Activated CD8-positive, alpha-beta T cell treated with anti-CD3 and anti-CD28 coated beads, Interleukin-2, amount 10 ng/mL, durations not matched to agents 7 days and 5 days (primary cell): ENCODE measurements at regions not wholly inside any gene's neighbourhood (a gene's known extent, or its start where the extent isn't known, plus 50 kb on each side); places are given as distances from the start of the nearest gene placed in this dataset.

Source experiments
- ATAC-seq: fragments of 150-1000 bp; cut with Tn5 transposase; one replicate; pipeline ENCODE4 v1.10.0; 2021; ENCODE audit warnings: moderate library complexity
- CTCF ChIA-PET: fragments of 350-600 bp; sonication (Branson Sonifier 250); formaldehyde crosslinking; loops from one replicate; lab custom pipeline; 2021; ENCODE audit warnings: antibody characterized with exemption; lab: Charles Lee
- POLR2A ChIA-PET: fragments of 350-600 bp; sonication (Branson Sonifier 250); formaldehyde crosslinking; loops from one replicate; lab custom pipeline; 2021; ENCODE audit warnings: antibody characterized with exemption; lab: Charles Lee
- DNase-seq: peaks from one replicate; pipeline ENCODE4 v3.0.0-alpha.2; 2020
- H3K27ac Mint-ChIP-seq: one replicate; pipeline ENCODE4 v1.8.0; 2021; ENCODE audit warnings: mild to moderate bottlenecking, mixed read lengths
- H3K27me3 Mint-ChIP-seq: one replicate; pipeline ENCODE4 v1.8.0; 2021; ENCODE audit warnings: low read depth, mixed read lengths
- H3K36me3 Mint-ChIP-seq: one replicate; pipeline ENCODE4 v1.8.0; 2021; ENCODE audit warnings: low read depth, mixed read lengths
- H3K4me1 Mint-ChIP-seq: one replicate; pipeline ENCODE4 v1.8.0; 2021; ENCODE audit warnings: low read depth, mixed read lengths
- H3K4me3 Mint-ChIP-seq: one replicate; pipeline ENCODE4 v1.8.0; 2021; ENCODE audit warnings: mild to moderate bottlenecking, mixed read lengths
- H3K9me3 Mint-ChIP-seq: one replicate; pipeline ENCODE4 v1.8.0; 2022; ENCODE audit warnings: mixed read lengths; ENCODE audit not compliant: insufficient read depth

DNA sequence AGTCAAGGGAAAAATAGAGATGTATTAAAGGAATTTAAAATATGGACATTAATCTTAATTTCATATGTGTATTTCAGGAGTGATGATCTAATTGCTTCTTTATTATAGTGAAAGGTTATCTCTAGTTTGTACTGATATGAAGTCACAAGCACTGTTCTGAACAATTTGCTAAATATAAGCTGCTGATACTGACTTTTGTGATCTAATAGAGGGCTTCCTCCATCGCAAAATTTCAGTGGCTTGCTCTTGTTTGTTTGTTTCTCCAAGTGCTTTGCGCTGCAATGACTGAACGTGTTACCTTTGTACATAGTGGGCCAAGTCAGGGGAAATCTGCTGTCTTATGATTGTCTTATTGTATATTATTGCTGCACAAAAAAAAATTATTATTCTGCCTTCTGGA is 307.0 kb downstream of the KCNJ2 start:
- ATAC-seq (no peak), DNase-seq (no peak)
- ChIA-PET POLR2A (no interaction called here), CTCF (no interaction called here)
- H3K9me3 Mint-ChIP-seq = no peaks in the 10 kb centered on the region
- H3K36me3 Mint-ChIP-seq = no peaks in the 10 kb centered on the region
- H3K4me1 Mint-ChIP-seq = no peaks in the 10 kb centered on the region
- no peak overlapping the region for H3K4me3 Mint-ChIP-seq
- H3K27me3 Mint-ChIP-seq = no peaks in the 10 kb centered on the region
- H3K27ac Mint-ChIP-seq = no peak overlapping the region

- Mint-ChIP-seq H3K9me3 (peaks cover 7% of the 10 kb centered on the region), H3K4me1 (no peaks in the 10 kb centered on the region), H3K27ac (no peak overlapping the region), H3K4me3 (no peak overlapping the region), H3K27me3 (no peaks in the 10 kb centered on the region), H3K36me3 (no peaks in the 10 kb centered on the region)
- ChIA-PET CTCF (no interaction called here), POLR2A (no interaction called here)
- DNase-seq (no peak), ATAC-seq (no peak)
Measured at GRCh38 chr17:70478902-70479301, 309.6 kb downstream of the KCNJ2 start.

DNA sequence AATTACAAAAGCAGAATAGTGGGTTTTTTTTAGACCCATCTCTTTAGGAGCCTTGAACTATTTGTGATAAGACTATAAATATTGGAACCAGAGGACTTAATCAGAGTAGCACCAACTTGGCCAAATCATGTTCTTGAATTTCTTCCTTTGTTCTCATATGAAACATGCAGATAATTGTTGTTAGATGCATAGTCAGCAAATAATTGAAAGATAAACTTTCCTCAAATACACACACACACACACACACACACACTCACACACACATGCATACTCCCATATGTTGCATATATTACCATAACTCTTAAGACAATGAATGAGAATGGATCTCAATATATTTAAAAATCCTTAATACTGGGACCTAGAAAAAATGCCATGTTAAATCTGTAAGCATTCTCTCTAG is 310.4 kb downstream of the KCNJ2 start:
- CTCF ChIA-PET = no interaction called here
- Mint-ChIP-seq H3K36me3 (no peaks in the 10 kb centered on the region), H3K9me3 (peaks cover 7% of the 10 kb centered on the region), H3K4me1 (no peaks in the 10 kb centered on the region), H3K27ac (no peak overlapping the region), H3K4me3 (no peak overlapping the region), H3K27me3 (no peaks in the 10 kb centered on the region)
- DNase-seq = no peak
- no peak for ATAC-seq
- POLR2A ChIA-PET = no interaction called here

- Mint-ChIP-seq H3K36me3 (no peaks in the 10 kb centered on the region), H3K4me1 (no peaks in the 10 kb centered on the region), H3K27me3 (no peaks in the 10 kb centered on the region), H3K4me3 (no peak overlapping the region), H3K27ac (no peak overlapping the region), H3K9me3 (peaks cover 12% of the 10 kb centered on the region)
- ChIA-PET CTCF (no interaction called here), POLR2A (no interaction called here)
- ATAC-seq = no peak
- no peak for DNase-seq
Measured at GRCh38 chr17:70483624-70484023, 314.3 kb downstream of the KCNJ2 start.

DNA sequence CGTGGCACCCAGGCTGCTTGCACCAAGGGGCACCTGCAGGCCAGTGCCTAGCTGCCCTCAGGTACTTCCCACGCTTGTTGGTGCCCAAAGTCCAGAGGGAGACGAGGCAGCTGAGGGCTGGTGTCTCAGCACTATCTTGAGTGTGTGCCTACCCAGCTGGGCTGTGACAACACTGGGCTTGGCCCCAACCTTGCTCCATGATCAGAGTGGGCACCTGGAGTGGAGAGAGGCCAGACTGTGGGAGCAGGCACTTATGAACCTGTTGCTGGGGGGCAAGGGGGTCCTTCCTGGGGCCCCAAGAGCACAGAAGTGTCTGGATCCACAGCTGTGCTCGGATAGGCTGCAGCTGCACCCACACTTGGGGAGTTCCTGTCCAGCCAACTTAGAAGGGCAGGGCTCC is 314.7 kb downstream of the KCNJ2 start:
- H3K9me3 Mint-ChIP-seq = peaks cover 12% of the 10 kb centered on the region
- no peak overlapping the region for H3K4me3 Mint-ChIP-seq
- POLR2A ChIA-PET = no interaction called here

DNA sequence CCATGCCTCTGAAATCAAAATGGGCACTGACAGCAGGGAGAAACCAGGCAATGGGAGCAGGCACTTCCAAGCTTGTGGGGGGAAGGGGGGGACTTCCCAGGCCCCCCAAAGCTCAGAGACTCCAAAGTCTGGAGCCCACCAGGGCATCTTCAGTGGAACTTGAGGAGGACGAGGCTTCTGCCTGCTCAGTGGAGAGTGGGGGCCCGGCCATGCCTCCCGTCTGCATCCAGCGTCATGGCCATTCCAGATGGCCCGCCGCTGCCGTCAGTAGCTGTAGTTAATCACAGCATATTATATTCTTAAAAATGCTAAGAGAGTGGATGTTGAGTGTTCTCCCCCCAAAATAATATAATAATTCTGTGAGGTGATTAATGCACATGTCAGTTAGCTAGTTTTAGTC is 315.2 kb downstream of the KCNJ2 start:
- Mint-ChIP-seq H3K27ac (no peak overlapping the region), H3K27me3 (no peaks in the 10 kb centered on the region), H3K4me1 (no peaks in the 10 kb centered on the region), H3K4me3 (no peak overlapping the region), H3K9me3 (peaks cover 12% of the 10 kb centered on the region), H3K36me3 (no peaks in the 10 kb centered on the region)
- ChIA-PET CTCF (interaction anchor here (0.6 kb wide), 1 partner anchor 32 kb away, joined by 4 read pairs; no protein-coding TSS in a partner anchor), POLR2A (no interaction called here)
- no peak for DNase-seq
- ATAC-seq = no peak

More for the DNA sequence above, 314.7 kb downstream of the KCNJ2 start:
- CTCF ChIA-PET = no interaction called here
- DNase-seq (no peak), ATAC-seq (no peak)
- no peaks in the 10 kb centered on the region for H3K36me3 Mint-ChIP-seq
- no peaks in the 10 kb centered on the region for H3K4me1 Mint-ChIP-seq
- H3K27me3 Mint-ChIP-seq = no peaks in the 10 kb centered on the region
- no peak overlapping the region for H3K27ac Mint-ChIP-seq

DNA sequence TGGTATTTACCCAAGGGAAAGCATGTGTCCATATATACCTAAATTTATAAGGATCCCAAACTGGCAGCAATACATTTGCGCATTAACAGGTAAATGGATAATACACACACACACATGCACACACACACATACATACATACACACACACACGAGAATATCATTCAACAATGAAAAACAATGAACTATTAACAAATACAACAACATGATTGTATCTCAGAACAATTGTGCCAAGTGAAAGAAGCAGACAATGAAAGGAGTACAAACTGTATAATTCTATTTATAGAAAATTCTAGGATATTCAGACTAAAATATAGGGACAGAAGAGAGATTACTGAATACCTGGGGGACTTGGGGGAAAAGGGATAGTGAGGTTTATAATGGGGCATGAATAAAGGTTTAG is 323.0 kb downstream of the KCNJ2 start:
- POLR2A ChIA-PET = no interaction called here
- Mint-ChIP-seq H3K27me3 (no peaks in the 10 kb centered on the region), H3K27ac (no peak overlapping the region), H3K4me3 (no peak overlapping the region), H3K4me1 (no peaks in the 10 kb centered on the region), H3K36me3 (no peaks in the 10 kb centered on the region), H3K9me3 (no peaks in the 10 kb centered on the region)
- ATAC-seq (no peak), DNase-seq (no peak)
- CTCF ChIA-PET = no interaction called here

- H3K4me3 Mint-ChIP-seq = no peak overlapping the region
- ChIA-PET CTCF (no interaction called here), POLR2A (no interaction called here)
- H3K36me3 Mint-ChIP-seq = no peaks in the 10 kb centered on the region
- ATAC-seq (no peak), DNase-seq (no peak)
- no peaks in the 10 kb centered on the region for H3K27me3 Mint-ChIP-seq
- H3K27ac Mint-ChIP-seq = no peak overlapping the region
- H3K4me1 Mint-ChIP-seq = no peaks in the 10 kb centered on the region
- H3K9me3 Mint-ChIP-seq = no peaks in the 10 kb centered on the region
Measured at GRCh38 chr17:70493277-70493874, 324.0 kb downstream of the KCNJ2 start.

GRCh38 chr17:70498631-70499030 is 329.3 kb downstream of the KCNJ2 start:
- no peak overlapping the region for H3K27ac Mint-ChIP-seq
- ChIA-PET CTCF (no interaction called here), POLR2A (no interaction called here)
- ATAC-seq = no peak
- DNase-seq = no peak
- H3K9me3 Mint-ChIP-seq = no peaks in the 10 kb centered on the region
- no peaks in the 10 kb centered on the region for H3K27me3 Mint-ChIP-seq
- H3K4me1 Mint-ChIP-seq = no peaks in the 10 kb centered on the region
- no peaks in the 10 kb centered on the region for H3K36me3 Mint-ChIP-seq
- H3K4me3 Mint-ChIP-seq = no peak overlapping the region

DNA sequence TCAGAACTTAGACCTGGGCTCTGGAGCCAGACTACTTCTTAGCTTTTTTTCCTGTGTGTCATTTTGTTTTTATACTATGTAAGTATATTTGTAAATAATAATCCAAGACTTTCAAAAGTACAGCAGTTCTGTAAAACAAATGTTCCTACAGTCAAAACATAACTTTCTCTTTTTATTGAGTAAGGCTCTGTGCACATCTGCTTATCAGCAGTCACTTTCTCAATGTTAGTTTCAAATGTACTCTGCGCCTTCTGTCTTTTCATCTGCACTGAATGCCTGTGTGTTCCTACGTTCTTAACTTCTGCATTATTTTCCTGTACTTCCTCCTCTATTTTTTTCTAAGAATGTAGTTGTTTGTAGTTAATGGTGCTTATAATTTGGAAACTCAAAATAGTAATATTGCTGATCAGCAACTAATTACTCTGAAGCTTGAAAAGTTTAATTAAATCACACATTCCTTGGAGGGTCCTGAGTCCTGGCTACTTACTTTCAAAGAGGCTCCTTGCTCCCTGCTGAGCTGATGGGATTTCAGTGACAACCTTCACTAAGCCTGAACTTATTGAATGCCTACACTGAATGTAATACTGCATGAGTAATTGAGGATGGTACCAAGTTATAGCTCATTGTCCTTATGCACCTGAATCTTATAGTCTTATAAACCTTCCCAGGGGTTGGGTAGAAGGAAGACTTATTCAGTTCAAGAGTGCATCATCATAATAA is 329.9 kb downstream of the KCNJ2 start:
- Mint-ChIP-seq H3K27me3 (no peaks in the 10 kb centered on the region), H3K4me1 (no peaks in the 10 kb centered on the region), H3K36me3 (no peaks in the 10 kb centered on the region), H3K27ac (no peak overlapping the region), H3K4me3 (no peak overlapping the region), H3K9me3 (no peaks in the 10 kb centered on the region)
- POLR2A ChIA-PET = no interaction called here
- ATAC-seq = no peak
- DNase-seq = no peak
- CTCF ChIA-PET = interaction anchor here (1.2 kb wide), 1 partner anchor 52 kb away, joined by 3 read pairs; no protein-coding TSS in a partner anchor

GRCh38 chr17:70503449-70503848 is 334.1 kb downstream of the KCNJ2 start:
- no peaks in the 10 kb centered on the region for H3K4me1 Mint-ChIP-seq
- DNase-seq (no peak), ATAC-seq (no peak)
- POLR2A ChIA-PET = no interaction called here
- no peaks in the 10 kb centered on the region for H3K27me3 Mint-ChIP-seq
- CTCF ChIA-PET = no interaction called here
- H3K9me3 Mint-ChIP-seq = no peaks in the 10 kb centered on the region
- no peaks in the 10 kb centered on the region for H3K36me3 Mint-ChIP-seq
- H3K4me3 Mint-ChIP-seq = no peak overlapping the region
- no peak overlapping the region for H3K27ac Mint-ChIP-seq

- ATAC-seq (no peak), DNase-seq (no peak)
- H3K4me3 Mint-ChIP-seq = no peak overlapping the region
- no peaks in the 10 kb centered on the region for H3K27me3 Mint-ChIP-seq
- H3K27ac Mint-ChIP-seq = no peak overlapping the region
- H3K36me3 Mint-ChIP-seq = no peaks in the 10 kb centered on the region
- POLR2A ChIA-PET = no interaction called here
- H3K9me3 Mint-ChIP-seq = no peaks in the 10 kb centered on the region
- CTCF ChIA-PET = no interaction called here
- H3K4me1 Mint-ChIP-seq = no peaks in the 10 kb centered on the region
Measured at GRCh38 chr17:70510288-70510687, 341.0 kb downstream of the KCNJ2 start.
